H1 (cell line): ENCODE measurements at regions not wholly inside any gene's neighbourhood (a gene's known extent, or its start where the extent isn't known, plus 50 kb on each side); places are given as distances from the start of the nearest gene placed in this dataset.

Experiments
- CTCF ChIA-PET: fragments of 300-600 bp; sonication (Branson Sonifier 250); formaldehyde crosslinking; loops from one replicate; lab custom pipeline; 2021; ENCODE audit not compliant: partially characterized antibody; lab: Charles Lee
- POLR2A ChIA-PET: fragments of 300-600 bp; sonication (Branson Sonifier 250); formaldehyde crosslinking; loops from one replicate; lab custom pipeline; 2021; ENCODE audit warnings: inconsistent platforms; ENCODE audit not compliant: partially characterized antibody; lab: Charles Lee
- DNase-seq, 2 experiments: peaks; one replicate each; pipeline versions ENCODE4 v3.0.0 to v3.0.0-alpha.2; 2010 to 2022; ENCODE audit warnings: low spot score in 2 of 2, low read depth in 1 of 2, mixed read lengths in 1 of 2
- FAIRE-seq: peaks from 2 replicates; lab custom pipeline; 2011; peaks lifted over from hg19 to GRCh38; lab: Jason Lieb, UNC
- H2AFZ ChIP-seq: 2 replicates; pipeline ENCODE4 v1.8.1; 2012; ENCODE audit warnings: low read length, inconsistent platforms
- H2AK5ac ChIP-seq: 2 replicates; pipeline ENCODE4 v1.6.1; 2013; ENCODE audit warnings: low read depth, low read length
- H2BK120ac ChIP-seq: replicated peaks from 2 replicates; pipeline ENCODE3; 2013; ENCODE audit warnings: low read depth, low read length, inconsistent platforms
- H2BK12ac ChIP-seq: 2 replicates; pipeline ENCODE4 v1.6.1; 2013; ENCODE audit warnings: low read depth, low read length
- H2BK15ac ChIP-seq: 2 replicates; pipeline ENCODE4 v1.6.1; 2013; ENCODE audit warnings: low read length
- H2BK20ac ChIP-seq: 2 replicates; pipeline ENCODE4 v1.6.1; 2013; ENCODE audit warnings: low read length
- H2BK5ac ChIP-seq: 2 replicates; pipeline ENCODE4 v1.6.1; 2013; ENCODE audit warnings: low read depth, low read length
- H3K14ac ChIP-seq: 2 replicates; pipeline ENCODE4 v1.6.1; 2013; ENCODE audit warnings: inconsistent platforms; ENCODE audit not compliant: insufficient read length
- H3K18ac ChIP-seq: 2 replicates; pipeline ENCODE4 v1.6.1; 2013; ENCODE audit warnings: low read length; ENCODE audit errors: extremely low read depth
- H3K23ac ChIP-seq: 2 replicates; pipeline ENCODE4 v1.6.1; 2013; ENCODE audit warnings: inconsistent platforms; ENCODE audit not compliant: insufficient read length
- H3K23me2 ChIP-seq: 2 replicates; pipeline ENCODE4 v1.6.1; 2013; ENCODE audit warnings: low read depth, low read length
- H3K27ac ChIP-seq: 2 replicates; pipeline ENCODE4 v1.6.1; 2011; ENCODE audit warnings: low read depth, low read length, inconsistent platforms
- H3K27me3 ChIP-seq, 4 experiments: replicated peaks in 1 of 4; 1 replicate in 1 of 4; 2 replicates in 3 of 4; pipeline versions ENCODE4 v1.6.1 to v1.8.1; 2011 to 2013; ENCODE audit warnings: low read length in 3 of 4, mild to moderate bottlenecking in 3 of 4, inconsistent platforms in 2 of 4, mixed read lengths in 2 of 4, moderate library complexity in 1 of 4; ENCODE audit not compliant: control insufficient read depth in 3 of 4, insufficient read depth in 3 of 4; ENCODE audit errors: extremely low read depth in 1 of 4
- H3K36me3 ChIP-seq, 4 experiments: 2 replicates each; pipeline versions ENCODE4 v1.6.1 to v1.8.1; 2011 to 2013; ENCODE audit warnings: mild to moderate bottlenecking in 4 of 4, low read length in 3 of 4, moderate library complexity in 2 of 4, control low read depth in 1 of 4, inconsistent platforms in 1 of 4; ENCODE audit not compliant: insufficient read depth in 4 of 4, control insufficient read depth in 2 of 4
- H3K4ac ChIP-seq: replicated peaks from 2 replicates; pipeline ENCODE3; 2013; ENCODE audit warnings: low read length, low read depth, mixed read lengths, inconsistent platforms; ENCODE audit not compliant: insufficient read length
- H3K4me1 ChIP-seq, 4 experiments: replicated peaks in 1 of 4; 1 replicate in 1 of 4; 2 replicates in 3 of 4; pipeline versions ENCODE4 v1.6.1 to v1.8.1; 2011 to 2013; ENCODE audit warnings: low read length in 3 of 4, inconsistent platforms in 2 of 4, mixed read lengths in 1 of 4; ENCODE audit not compliant: insufficient read depth in 4 of 4, control insufficient read depth in 3 of 4
- H3K4me2 ChIP-seq, 2 experiments: 2 replicates each; pipeline versions ENCODE4 v1.6.1 to v1.8.1; 2011 to 2013; ENCODE audit warnings: low read depth in 2 of 2, low read length in 2 of 2, control low read depth in 1 of 2, inconsistent platforms in 1 of 2, mild to moderate bottlenecking in 1 of 2; ENCODE audit not compliant: insufficient read depth in 1 of 2
- H3K4me3 ChIP-seq, 4 experiments: fragments of 200-600, 300-600 bp in 1 of 4; sonication (generic), shearing (Covaris generic), sonication (Bioruptor Twin) in 1 of 4; 2 replicates each; pipeline versions ENCODE4 v1.5.1 to v1.8.1; 2011 to 2016; ENCODE audit warnings: low read length in 4 of 4, low read depth in 3 of 4, control low read depth in 2 of 4, inconsistent platforms in 2 of 4, mild to moderate bottlenecking in 2 of 4, mixed read lengths in 1 of 4, moderate library complexity in 1 of 4; ENCODE audit not compliant: insufficient read depth in 2 of 4; ENCODE audit errors: extremely low read depth in 1 of 4
- H3K56ac ChIP-seq: replicated peaks from 2 replicates; pipeline ENCODE3; 2013; ENCODE audit warnings: low read depth, mild to moderate bottlenecking, mixed read lengths, low read length, inconsistent platforms; ENCODE audit not compliant: insufficient read length
- H3K79me1 ChIP-seq: 2 replicates; pipeline ENCODE4 v1.6.1; 2013; ENCODE audit warnings: low read depth, low read length, control low read depth
- H3K79me2 ChIP-seq, 2 experiments: 2 replicates each; pipeline versions ENCODE4 v1.6.1 to v1.8.1; 2012 to 2013; ENCODE audit warnings: low read length in 2 of 2, mild to moderate bottlenecking in 2 of 2, inconsistent platforms in 1 of 2; ENCODE audit not compliant: insufficient read depth in 2 of 2, control insufficient read depth in 1 of 2
- H3K9ac ChIP-seq, 4 experiments: replicated peaks in 1 of 4; 1 replicate in 1 of 4; 2 replicates in 3 of 4; pipeline versions ENCODE4 v1.6.1 to v1.8.1; 2011 to 2013; ENCODE audit warnings: low read depth in 3 of 4, low read length in 3 of 4, control low read depth in 2 of 4, mild to moderate bottlenecking in 2 of 4, moderate library complexity in 2 of 4, inconsistent platforms in 1 of 4; ENCODE audit errors: extremely low read depth in 1 of 4
- H3K9me3 ChIP-seq, 2 experiments: 2 replicates each; pipeline versions ENCODE4 v1.6.1 to v1.8.1; 2012 to 2013; ENCODE audit warnings: mild to moderate bottlenecking in 2 of 2, moderate library complexity in 2 of 2, control low read depth in 1 of 2, inconsistent platforms in 1 of 2, low read depth in 1 of 2, low read length in 1 of 2, mixed read lengths in 1 of 2; ENCODE audit not compliant: insufficient read depth in 2 of 2
- H4K20me1 ChIP-seq, 2 experiments: replicated peaks in 1 of 2; 2 replicates each; pipeline versions ENCODE3 to v1.8.1; 2011 to 2013; ENCODE audit warnings: inconsistent platforms in 2 of 2, low read length in 2 of 2, mild to moderate bottlenecking in 1 of 2; ENCODE audit not compliant: insufficient read depth in 2 of 2, control insufficient read depth in 1 of 2
- H4K5ac ChIP-seq: 2 replicates; pipeline ENCODE4 v1.6.1; 2013; ENCODE audit warnings: low read length, low read depth, mixed read lengths, inconsistent platforms; ENCODE audit not compliant: insufficient read length
- H4K8ac ChIP-seq: 2 replicates; pipeline ENCODE4 v1.8.0; 2013; ENCODE audit warnings: mild to moderate bottlenecking, moderate library complexity, low read length, inconsistent platforms; ENCODE audit not compliant: insufficient read depth; ENCODE audit errors: extremely low read depth
- H4K91ac ChIP-seq: replicated peaks from 2 replicates; pipeline ENCODE3; 2013; ENCODE audit warnings: low read length, mixed read lengths, inconsistent platforms; ENCODE audit not compliant: insufficient read length
- ASH2L ChIP-seq: fragments of 200-600, 300-600 bp; sonication (generic); IDR thresholded peaks from one replicate; pipeline ENCODE4 v1.7.1; 2017; ENCODE audit warnings: low read length
- ATF2 ChIP-seq: IDR thresholded peaks from 2 replicates; pipeline ENCODE4 v1.6.1; 2012; ENCODE audit warnings: low read length, inconsistent platforms
- CBX8 ChIP-seq: fragments of 300-800, 300-1000 bp; sonication (generic); IDR thresholded peaks from 2 replicates; pipeline ENCODE4 v1.7.1; 2016; ENCODE audit warnings: low read depth, low read length, borderline replicate concordance
- CHD1 ChIP-seq: IDR thresholded peaks from 2 replicates; pipeline ENCODE4 v1.6.1; 2012; ENCODE audit warnings: low read depth, low read length, improper control_type of control experiment
- EZH2 ChIP-seq: fragments of 200-600 bp; sonication (generic); IDR thresholded peaks from 2 replicates; pipeline ENCODE4 v1.7.1; 2012; ENCODE audit warnings: low read depth, mild to moderate bottlenecking, moderate library complexity, low read length, inconsistent platforms; ENCODE audit not compliant: severe bottlenecking
- HDAC6 ChIP-seq: IDR thresholded peaks from one replicate; pipeline ENCODE4 v1.7.1; 2012; ENCODE audit warnings: low read depth, mild to moderate bottlenecking, inconsistent platforms, low read length, moderate library complexity
- JUND ChIP-seq: IDR thresholded peaks from 2 replicates; pipeline ENCODE4 v1.6.1; 2011; ENCODE audit warnings: mild to moderate bottlenecking, improper control_type of control experiment, low read length
- PHF8 ChIP-seq: fragments of 200-600 bp; sonication (generic); conservative IDR thresholded peaks from 2 replicates; pipeline ENCODE4 v1.7.1; 2012; ENCODE audit warnings: low read depth, mild to moderate bottlenecking, inconsistent platforms, low read length, moderate library complexity
- RAD21 ChIP-seq, 2 experiments: IDR thresholded peaks in 1 of 2; conservative IDR thresholded peaks in 1 of 2; 2 replicates each; pipeline ENCODE4 v1.6.1; 2011; ENCODE audit warnings: low read depth in 2 of 2, low read length in 2 of 2, improper control_type of control experiment in 1 of 2, inconsistent platforms in 1 of 2, mild to moderate bottlenecking in 1 of 2, moderate library complexity in 1 of 2
- RXRA ChIP-seq: IDR thresholded peaks from 2 replicates; pipeline ENCODE4 v1.6.1; 2011; ENCODE audit warnings: low read depth, mild to moderate bottlenecking, low read length, moderate library complexity; ENCODE audit not compliant: insufficient read depth
- SP2 ChIP-seq: IDR thresholded peaks from 2 replicates; pipeline ENCODE4 v1.6.1; 2012; ENCODE audit warnings: mild to moderate bottlenecking, low read length, inconsistent platforms
- TAF1 ChIP-seq: IDR thresholded peaks from 2 replicates; pipeline ENCODE4 v1.6.1; 2011; ENCODE audit warnings: mild to moderate bottlenecking, low read depth, low read length
- TAF7 ChIP-seq: optimal IDR thresholded peaks from 2 replicates; pipeline ENCODE3; 2011; ENCODE audit warnings: low read depth, mild to moderate bottlenecking, inconsistent platforms, low read length, moderate library complexity, borderline replicate concordance
- TBP ChIP-seq: IDR thresholded peaks from 2 replicates; pipeline ENCODE4 v1.6.1; 2011; ENCODE audit warnings: low read depth, low read length, improper control_type of control experiment
- TEAD4 ChIP-seq: IDR thresholded peaks from 2 replicates; pipeline ENCODE4 v1.6.1; 2012; ENCODE audit warnings: low read depth, low read length, inconsistent platforms, mixed read lengths

GRCh38 chr9:11206925-11207324 is 594.1 kb upstream of the PTPRD start:
- no peak overlapping the region for H3K18ac ChIP-seq
- no peak overlapping the region for H2BK12ac ChIP-seq
- no peaks in the 10 kb centered on the region for H3K4me1 ChIP-seq
- no peak overlapping the region for H2AFZ ChIP-seq
- no peak overlapping the region for H2BK20ac ChIP-seq
- H2BK5ac ChIP-seq = no peak overlapping the region
- no peak overlapping the region for H4K8ac ChIP-seq
- H4K91ac ChIP-seq = no peak overlapping the region
- H3K4me2 ChIP-seq = no peak overlapping the region
- H3K79me2 ChIP-seq = no peaks in the 10 kb centered on the region
- H3K9me3 ChIP-seq = no peaks in the 10 kb centered on the region
- no peaks in the 10 kb centered on the region for H3K79me1 ChIP-seq
- no peak overlapping the region for H3K9ac ChIP-seq
- H3K4ac ChIP-seq = no peak overlapping the region
- no peak overlapping the region for H4K5ac ChIP-seq
- no peak overlapping the region for H3K4me3 ChIP-seq
- H2BK120ac ChIP-seq = no peak overlapping the region
- no peaks in the 10 kb centered on the region for H3K27me3 ChIP-seq
- H2AK5ac ChIP-seq = no peak overlapping the region
- no peak overlapping the region for H3K56ac ChIP-seq
- H3K23me2 ChIP-seq = no peaks in the 10 kb centered on the region
- H3K27ac ChIP-seq = no peak overlapping the region
- FAIRE-seq = no peak
- DNase-seq = no peak
- ChIA-PET CTCF (no interaction called here), POLR2A (no interaction called here)
- H3K23ac ChIP-seq = no peak overlapping the region
- no peak overlapping the region for H3K14ac ChIP-seq
- no peak overlapping the region for H2BK15ac ChIP-seq
- H4K20me1 ChIP-seq = no peaks in the 10 kb centered on the region
- H3K36me3 ChIP-seq = no peaks in the 10 kb centered on the region
- TF ChIP-seq TAF7 (no peak), EZH2 (no peak), HDAC6 (no peak), CBX8 (no peak), ASH2L (no peak), JUND (no peak), TAF1 (no peak), ATF2 (no peak), SP2 (no peak), CHD1 (no peak), PHF8 (no peak), RXRA (no peak), TEAD4 (no peak), TBP (no peak), RAD21 (IDR thresholded peaks at IDR 0.05 in 1 of 2, conservative IDR thresholded peaks at IDR 0.05 in 1 of 2; ENCODE audit: low read depth in 2 of 2, low read length in 2 of 2) (no peak)
